Stimulated activated CD4-positive, alpha-beta T cell treated with anti-CD3 and anti-CD28 coated beads, TNF-alpha, amount 100 ng/mL, for 24 hours (primary cell): ENCODE measurements at regions not wholly inside any gene's neighbourhood (a gene's known extent, or its start where the extent isn't known, plus 50 kb on each side); places are given as distances from the start of the nearest gene placed in this dataset.

Source experiments
- DNase-seq, 3 experiments: peaks; one replicate each; pipeline ENCODE4 v3.0.0-alpha.2; 2020; ENCODE audit warnings: low read depth in 3 of 3

- DNase-seq = no peak
Measured at GRCh38 chr20:17790296-17790695, 90.5 kb downstream of the BANF2 start.

DNA sequence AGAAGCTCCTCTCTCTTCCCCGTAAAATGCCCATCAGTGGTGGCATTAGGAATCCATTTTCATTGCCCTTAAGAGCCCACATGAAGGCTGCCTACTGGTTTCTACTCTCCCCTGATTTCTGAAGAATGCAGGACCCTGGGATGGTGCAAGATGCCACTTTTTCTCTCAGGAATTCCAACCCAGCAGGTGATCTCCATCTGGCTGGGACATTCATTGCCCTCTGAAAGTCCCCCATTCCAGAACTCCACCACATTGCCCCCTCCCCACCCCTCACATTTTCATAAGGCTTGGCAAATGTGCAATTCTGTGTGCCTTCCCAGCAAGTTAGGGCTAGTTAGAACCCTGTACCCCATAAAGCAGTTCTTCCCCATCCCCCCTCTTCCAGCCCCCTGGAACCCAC, 88.0 kb downstream of the BANF2 start:
- no peak for DNase-seq

- no peak for DNase-seq
Measured at GRCh38 chr20:17786221-17786718, 86.5 kb downstream of the BANF2 start.
